HG02678 (cell line): ENCODE measurements at regions not wholly inside any gene's neighbourhood (a gene's known extent, or its start where the extent isn't known, plus 50 kb on each side); places are given as distances from the start of the nearest gene placed in this dataset.

Experiments used
- ATAC-seq: cut with Tn5 transposase; IDR thresholded peaks from one replicate; pipeline ENCODE4 v1.9.1; 2021; ENCODE audit warnings: mild to moderate bottlenecking, moderate library complexity; ENCODE audit not compliant: unreplicated experiment

- no peak for ATAC-seq
These were observed 800.6 kb upstream of the MAP3K7 start for GRCh38 chr6:91387290-91388059.

GRCh38 chr6:91386204-91386603 lies 799.3 kb upstream of the MAP3K7 start:
- no peak for ATAC-seq

- ATAC-seq: no peak
These were observed 796.3 kb upstream of the MAP3K7 start for GRCh38 chr6:91383207-91383606.

- ATAC-seq: no peak
These were observed 789.8 kb upstream of the MAP3K7 start for GRCh38 chr6:91376686-91377085.

- no peak for ATAC-seq
These were observed 779.9 kb upstream of the MAP3K7 start for GRCh38 chr6:91366781-91367180.

DNA sequence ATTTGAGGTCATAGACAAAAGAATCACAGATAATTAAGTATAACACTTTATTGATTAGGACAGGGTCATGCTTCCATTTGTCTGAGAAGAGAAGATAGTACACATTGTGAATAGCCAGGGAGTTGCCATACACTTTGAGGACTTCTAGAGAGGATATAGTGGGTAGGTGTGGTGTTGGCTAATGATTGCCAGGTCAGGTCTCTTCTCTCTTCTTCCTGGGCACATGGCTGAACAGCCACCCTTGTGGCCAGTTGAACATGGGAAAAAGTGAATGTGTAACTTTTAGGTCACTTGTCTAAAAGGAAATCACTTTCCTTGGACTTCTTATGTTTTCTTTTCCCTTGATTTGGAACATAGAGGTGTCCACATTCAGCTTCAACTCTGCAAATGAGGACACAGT lies 772.1 kb upstream of the MAP3K7 start:
- ATAC-seq: no peak

DNA sequence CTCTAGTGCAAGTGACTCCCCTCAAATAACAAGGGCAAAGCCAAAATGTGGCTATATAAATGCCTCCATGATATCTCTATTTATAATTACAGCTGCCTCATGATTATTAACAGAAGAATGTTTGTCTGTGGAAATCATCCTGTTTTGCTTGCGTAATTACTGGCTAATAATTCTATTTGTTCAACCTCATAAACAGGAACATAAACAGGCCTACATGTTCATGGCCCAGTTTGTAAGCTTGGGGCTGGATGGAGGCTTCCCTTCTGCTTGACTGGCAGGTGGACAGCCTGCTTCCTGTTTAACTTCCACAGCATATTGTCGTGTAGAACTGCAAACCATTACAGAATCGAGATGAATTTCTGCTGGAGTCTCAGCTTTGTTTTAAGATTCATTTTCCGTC lies 766.0 kb upstream of the MAP3K7 start:
- no peak for ATAC-seq

DNA sequence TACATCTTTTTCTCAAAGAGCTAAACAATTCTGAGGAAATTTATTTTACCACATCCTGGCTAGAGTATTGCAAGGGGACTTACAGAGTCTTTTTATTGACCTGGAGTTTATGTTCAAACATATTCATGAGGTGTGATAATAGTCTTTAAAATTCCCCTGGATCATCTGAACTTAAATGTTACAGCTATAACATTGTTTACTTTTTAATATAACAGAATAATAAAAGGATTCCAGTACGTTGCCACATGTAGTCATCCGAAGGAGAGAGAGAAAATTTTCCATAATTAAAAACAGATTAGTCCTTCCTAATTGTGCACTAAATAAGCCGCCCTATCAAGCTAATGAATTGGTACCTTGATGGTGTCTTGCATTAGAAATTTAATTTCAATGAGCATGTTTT lies 765.4 kb upstream of the MAP3K7 start:
- ATAC-seq: no peak

GRCh38 chr6:91350146-91350908 lies 763.5 kb upstream of the MAP3K7 start:
- no peak for ATAC-seq

DNA sequence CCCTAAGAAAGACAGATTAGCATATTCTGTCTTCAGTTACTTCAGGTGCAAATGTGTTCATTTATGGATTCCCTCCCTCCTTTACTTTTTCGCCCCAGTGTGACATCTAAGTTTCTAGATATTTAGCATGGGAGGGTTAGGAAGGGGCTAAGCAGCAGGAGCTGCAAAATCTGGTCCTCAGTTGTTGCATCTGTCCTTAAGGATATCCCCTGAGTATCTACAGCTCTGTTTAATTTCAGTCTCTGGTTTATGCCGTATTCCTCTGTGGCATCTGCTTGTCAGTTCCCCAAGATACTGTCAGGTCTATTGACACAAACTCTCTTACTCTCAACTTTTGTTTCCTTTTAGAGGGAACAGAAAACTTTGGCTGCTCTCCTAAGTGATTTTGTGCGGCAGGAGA lies 754.6 kb upstream of the MAP3K7 start:
- ATAC-seq: no peak

DNA sequence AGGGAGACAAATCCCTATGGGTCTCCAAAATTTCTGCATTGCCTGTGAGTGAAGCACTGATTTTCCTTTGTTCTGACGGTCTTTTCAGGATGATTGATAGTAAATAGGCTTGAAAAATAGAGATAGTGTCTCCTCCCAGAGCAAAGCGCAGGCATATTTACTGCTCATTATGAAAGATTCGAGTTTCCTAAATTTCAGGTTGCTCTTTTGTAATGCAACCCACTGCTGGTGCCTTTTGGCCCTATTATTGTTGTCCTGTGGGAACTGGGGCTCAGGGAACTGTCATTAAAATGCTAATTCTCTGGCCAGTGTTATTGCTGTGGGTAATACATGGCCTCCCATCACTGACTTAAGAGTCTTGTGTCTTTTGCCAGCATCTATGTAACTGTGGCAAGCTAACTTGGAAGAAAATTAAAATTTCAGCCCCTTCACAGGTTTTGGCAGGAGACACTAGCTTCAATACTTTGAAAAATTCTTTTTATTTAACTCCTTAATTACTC lies 754.1 kb upstream of the MAP3K7 start:
- ATAC-seq: no peak

DNA sequence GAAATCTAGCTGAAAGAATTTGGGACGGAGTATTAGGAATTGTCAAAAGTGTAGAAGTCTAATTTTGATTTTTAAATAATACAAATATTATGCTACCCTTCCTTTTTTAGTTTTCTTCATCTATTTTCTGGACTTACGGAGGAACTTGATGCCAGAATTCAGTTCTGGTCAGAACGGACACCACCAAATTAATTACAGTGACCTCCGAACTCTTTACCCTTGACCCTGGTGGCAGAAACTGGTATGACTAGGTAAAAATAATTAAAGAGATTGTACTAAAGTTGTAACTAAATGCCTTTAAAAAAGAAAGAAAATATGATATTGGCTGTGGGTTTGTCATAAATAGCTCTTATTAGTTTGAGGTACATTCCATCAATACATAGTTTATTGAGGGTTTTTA lies 751.1 kb upstream of the MAP3K7 start:
- ATAC-seq: no peak

DNA sequence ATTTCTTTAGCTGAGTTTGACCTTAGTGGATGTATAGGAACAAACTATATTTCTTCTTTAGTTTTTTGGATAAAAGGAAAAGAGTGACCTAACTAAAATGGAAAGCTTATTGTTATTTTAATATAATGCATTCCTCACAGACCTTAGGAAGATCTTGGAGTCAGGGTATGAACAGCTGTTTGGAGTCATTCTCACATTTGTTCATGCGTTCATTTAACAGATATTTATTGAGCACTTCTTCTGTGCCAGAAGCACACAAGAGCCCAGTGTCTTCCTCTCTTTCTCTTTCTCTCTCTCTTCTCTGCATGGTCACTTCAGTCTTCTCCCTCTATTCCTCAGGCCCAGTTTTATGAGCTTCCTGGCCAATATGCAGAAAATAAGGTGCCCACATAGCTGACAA lies 744.0 kb upstream of the MAP3K7 start:
- no peak for ATAC-seq

DNA sequence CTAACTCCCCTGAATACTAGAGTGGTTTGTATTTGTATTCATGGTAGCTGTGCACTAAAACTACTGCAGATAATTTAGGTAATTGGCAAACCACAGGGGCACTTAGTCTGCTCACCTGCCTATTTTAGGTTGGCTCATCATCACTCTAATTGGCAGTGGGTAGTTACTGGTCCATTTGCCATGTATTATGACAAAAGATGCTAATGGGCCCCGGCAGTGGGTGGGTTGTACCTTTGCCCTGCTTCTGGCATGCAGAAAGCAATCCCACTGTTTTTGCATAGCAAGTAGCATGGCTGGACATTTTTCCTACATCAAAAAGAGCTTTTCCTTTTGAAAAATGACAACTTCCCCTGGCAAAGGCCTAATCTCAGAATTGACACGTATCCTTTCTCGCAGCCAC lies 741.4 kb upstream of the MAP3K7 start:
- ATAC-seq: no peak

GRCh38 chr6:91324711-91325110 lies 737.8 kb upstream of the MAP3K7 start:
- ATAC-seq: no peak

DNA sequence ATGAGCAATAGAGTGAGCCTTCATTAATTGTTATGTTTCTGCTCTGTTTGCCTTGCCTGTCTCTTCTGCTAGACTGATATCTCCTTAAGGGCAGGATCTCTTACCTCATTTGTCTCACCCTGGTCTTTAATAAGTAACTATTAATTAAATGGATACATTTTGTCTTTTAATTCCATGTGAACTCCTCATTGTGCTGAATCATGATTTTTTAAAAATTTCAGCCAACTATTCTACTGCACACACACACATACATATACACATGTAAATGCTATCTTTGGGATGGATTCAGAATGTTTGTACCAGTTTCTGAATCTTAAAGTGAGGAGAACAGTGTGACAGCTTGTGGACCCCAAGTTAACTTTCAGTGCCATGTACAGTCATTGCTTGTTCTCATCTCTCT lies 731.1 kb upstream of the MAP3K7 start:
- no peak for ATAC-seq

GRCh38 chr6:91317247-91317835 lies 730.5 kb upstream of the MAP3K7 start:
- no peak for ATAC-seq

GRCh38 chr6:91310178-91310577 lies 723.3 kb upstream of the MAP3K7 start:
- no peak for ATAC-seq

GRCh38 chr6:91305755-91306154 lies 718.9 kb upstream of the MAP3K7 start:
- ATAC-seq: no peak

DNA sequence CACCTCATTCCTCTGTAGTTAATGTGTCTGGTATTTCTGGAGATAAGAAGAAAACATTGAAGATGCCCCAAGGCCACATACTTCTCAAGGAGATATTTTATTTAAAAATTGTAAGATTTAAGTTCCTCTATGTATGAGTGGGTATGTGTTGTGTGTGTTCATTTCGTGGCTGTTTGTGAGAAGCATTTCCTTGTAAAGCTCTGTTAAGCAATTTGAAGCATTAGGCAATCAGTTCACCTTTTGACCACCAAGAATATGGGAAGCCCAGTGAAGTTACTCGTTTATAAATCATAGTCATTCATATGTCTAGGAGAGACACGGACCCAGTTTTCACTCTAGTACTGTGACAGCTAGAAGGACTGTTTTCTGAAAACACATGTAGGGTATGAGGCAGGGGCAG lies 717.6 kb upstream of the MAP3K7 start:
- no peak for ATAC-seq

DNA sequence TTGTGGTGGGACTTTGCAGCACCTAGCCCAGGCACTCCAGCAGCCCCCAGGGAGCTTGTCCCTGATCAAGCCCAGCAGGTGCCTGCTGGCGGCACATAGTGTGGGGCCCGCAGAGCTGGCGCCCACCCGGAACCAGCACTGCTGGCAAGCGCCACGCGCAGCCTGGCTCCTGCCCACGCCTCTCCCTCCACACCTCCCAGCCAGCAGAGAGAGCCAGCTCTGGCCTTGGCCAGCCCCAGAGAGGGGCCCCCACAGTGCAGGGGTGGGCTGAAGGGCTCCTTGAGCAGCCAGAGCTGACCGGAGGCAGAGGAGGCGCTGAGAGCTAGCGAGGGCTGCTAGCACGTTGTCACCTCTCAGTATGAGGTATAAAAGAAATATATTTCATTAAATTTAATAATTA lies 716.5 kb upstream of the MAP3K7 start:
- ATAC-seq: no peak
